ENCODE measurements at regions not wholly inside any gene's neighbourhood (a gene's known extent, or its start where the extent isn't known, plus 50 kb on each side); places are given as distances from the start of the nearest gene placed in this dataset.

- DNase-seq: no peak
Measured at GRCh38 chr5:6806668-6807067, 93.4 kb downstream of the TENT4A start.

DNA sequence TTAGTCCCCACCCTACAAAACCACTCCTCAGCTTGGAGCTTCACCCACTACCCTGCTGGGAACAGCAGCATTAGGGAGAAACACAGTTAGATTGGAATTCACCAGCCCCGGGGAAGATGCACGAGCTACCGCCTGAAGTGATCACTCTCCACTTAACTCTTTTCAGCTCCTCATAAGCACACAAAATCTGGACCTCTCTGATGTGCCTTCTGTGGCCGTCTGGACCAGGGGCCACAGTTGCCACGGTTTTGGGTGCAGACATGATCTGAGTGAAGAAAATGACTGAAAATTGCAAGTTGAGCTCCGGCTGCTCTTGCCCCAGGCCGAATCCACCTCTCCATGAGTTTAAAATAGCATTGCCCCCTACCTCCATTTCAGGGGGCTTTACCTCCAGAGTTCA lies 95.2 kb downstream of the TENT4A start:
- no peak for DNase-seq

DNA sequence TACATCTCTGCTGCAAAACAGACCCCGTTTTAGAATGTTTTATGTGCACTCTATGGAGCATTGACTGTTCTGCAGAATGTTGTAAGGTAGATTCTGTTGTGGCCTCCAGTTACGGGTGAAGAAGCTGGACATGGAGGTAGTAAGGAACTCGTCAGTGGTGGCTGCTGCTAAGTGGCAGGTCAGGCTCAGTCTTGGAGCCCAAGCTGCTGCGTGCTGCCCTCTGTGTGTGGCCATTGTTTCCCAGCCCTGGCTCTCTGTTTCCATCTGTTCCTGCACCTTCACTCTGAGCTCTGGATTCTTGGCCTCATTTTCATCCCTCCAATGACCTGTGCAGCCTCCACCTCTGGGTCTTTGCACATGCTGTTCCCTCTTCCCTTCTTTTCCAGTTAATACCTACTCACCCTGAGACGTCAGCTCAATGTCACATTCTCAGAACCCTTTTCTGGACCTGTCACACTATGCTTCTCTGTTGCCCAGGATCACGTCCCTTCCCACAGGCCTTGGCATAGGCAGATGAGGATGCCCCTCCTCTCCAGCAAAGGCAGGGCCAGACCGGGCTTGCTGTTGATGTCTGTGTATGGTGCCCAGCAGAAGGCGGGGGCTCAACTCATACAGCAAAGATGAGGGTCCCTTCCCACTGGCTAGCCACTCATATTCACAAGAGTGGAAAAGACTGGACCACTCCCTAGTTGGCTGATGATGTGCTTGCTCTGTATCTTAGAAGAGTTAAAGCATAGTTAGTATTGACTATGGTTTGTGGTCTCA lies 97.6 kb downstream of the TENT4A start:
- no peak for DNase-seq

- no peak for DNase-seq
Measured at GRCh38 chr5:6812091-6812490, 98.9 kb downstream of the TENT4A start.

GRCh38 chr5:6812800-6813731 lies 99.8 kb downstream of the TENT4A start:
- DNase-seq: peak; percentile 7

- no peak for DNase-seq
Measured at GRCh38 chr5:6814816-6815215, 101.6 kb downstream of the TENT4A start.

- no peak for DNase-seq
Measured at GRCh38 chr5:6818594-6819511, 105.6 kb downstream of the TENT4A start.

GRCh38 chr5:6819521-6819920 lies 106.3 kb downstream of the TENT4A start:
- no peak for DNase-seq

- DNase-seq: peak; percentile 58
Measured at GRCh38 chr5:6820851-6821479, 107.7 kb downstream of the TENT4A start.

- DNase-seq: no peak
Measured at GRCh38 chr5:6822068-6822467, 108.8 kb downstream of the TENT4A start.

DNA sequence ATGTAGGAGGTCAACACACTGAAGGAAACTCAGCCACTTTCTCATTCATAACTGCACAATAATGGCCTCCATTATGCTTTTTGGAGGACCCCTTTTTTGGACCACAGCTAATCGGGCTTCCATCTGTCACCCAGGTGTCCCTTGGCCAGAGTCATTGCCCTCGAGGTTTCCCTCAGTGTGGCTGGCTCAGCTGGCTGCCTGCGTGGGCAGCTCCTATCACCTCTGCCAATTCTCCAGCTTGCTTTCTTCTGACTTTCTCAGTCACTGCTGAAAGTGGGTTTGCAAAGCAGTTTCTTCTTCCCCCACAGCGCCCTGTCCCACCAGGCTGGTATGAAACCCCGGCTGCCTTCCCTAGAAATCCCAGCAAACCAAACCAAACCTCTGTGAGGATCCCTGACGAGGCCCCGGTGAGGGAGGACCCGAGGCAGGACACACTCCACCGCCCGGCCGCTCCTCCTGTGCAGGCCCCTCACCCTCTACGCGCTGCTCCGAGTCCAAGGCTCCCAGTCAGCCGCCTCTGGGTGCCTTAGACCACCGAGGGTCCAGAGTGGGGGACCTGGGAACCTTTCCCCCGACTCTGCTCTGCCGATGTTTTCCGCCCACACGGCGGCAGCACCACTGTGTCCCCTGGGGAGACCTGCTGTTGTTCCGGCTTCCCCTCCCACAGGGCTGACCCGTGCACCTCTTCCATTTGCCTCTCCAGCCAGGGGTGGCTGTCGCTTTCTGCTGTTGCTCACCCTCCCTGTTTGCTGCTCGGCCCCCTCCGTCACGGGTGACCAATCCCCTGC lies 109.5 kb downstream of the TENT4A start:
- DNase-seq: no peak

GRCh38 chr5:6823996-6824395 lies 110.8 kb downstream of the TENT4A start:
- no peak for DNase-seq

GRCh38 chr5:6825678-6826244 lies 112.5 kb downstream of the TENT4A start:
- DNase-seq: no peak

- no peak for DNase-seq
Measured at GRCh38 chr5:6826756-6827155, 113.5 kb downstream of the TENT4A start.

DNA sequence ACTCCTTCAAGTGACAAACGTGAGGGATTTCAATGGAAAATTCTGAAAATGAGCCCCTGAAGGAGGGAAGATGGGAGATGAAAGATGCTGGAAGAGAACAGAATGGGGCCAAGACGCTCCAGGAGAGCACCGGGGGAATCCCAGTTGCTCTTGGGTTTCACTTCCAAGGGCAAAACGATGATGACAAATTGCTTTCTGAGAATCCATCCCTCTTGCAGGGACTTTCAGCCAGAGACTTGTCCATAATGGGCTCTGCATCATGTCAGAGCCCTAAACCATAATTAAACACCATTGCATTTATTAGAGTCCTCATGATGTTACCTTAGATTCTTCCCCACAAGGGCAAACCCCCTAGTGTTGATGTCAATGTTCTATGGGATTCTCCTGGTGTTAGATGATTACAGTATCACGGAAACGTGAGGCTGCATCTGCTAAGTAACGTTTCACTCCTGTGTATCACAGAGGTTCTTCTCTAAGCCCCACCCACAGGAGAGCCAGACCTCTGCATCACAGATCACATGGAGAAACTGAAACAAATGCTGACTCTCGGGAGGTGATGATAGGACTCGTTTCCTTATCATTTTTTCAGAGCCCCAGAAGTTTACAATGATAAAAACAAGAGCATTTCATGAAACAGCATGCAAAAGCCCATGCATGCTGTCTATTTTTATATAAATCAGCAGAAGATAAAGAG lies 114.4 kb downstream of the TENT4A start:
- DNase-seq: peak; percentile 85

DNA sequence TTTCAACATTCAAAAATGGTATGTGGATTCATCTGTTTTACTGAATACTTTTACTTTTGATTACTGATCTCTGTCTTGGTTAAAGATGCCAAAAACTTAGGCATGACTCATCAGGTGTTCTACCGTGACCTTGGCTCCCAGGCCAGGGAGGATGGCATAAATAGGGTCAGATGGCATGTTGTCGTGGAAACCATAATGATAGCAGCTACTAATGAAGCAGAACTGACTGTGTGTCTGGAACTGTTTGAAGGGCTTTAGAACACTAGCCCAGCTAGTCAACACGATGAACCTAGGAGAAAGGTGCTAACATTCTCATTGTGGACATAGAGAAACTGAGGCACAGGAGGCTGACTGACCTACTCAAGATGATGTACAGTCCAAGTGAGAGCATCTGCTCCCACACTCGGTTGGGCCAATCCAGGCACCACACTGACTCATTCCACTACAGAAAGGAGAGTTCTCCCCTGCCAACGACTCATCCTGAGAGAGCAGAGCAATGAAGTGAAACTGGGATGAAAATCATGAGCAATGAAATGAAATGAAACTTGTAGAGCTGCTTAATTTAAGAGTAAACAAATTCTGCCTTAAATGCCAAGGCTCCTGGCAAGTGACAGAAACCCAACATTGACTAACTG lies 116.0 kb downstream of the TENT4A start:
- no peak for DNase-seq

DNA sequence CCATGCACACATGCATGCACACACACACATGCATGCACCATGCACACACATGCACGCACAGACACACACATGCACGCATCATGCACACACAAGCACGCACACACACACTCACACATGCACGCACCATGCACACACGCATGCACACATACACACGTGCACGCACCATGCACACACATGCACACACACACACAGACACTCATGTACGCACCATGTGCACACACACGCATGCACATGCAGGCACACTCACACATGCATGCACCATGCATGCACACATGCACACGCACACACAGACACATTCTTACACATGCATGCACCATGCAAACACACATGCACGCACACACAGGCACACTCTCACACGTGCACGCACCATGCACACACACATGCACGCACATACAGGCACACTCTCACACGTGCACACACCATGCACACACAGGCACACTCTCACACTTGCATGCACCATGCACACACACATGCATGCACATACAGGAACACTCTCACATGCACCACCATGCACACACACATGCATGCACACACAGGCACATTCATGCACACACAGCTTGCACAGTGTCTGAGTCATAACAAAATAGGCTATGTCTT lies 117.5 kb downstream of the TENT4A start:
- DNase-seq: no peak

DNA sequence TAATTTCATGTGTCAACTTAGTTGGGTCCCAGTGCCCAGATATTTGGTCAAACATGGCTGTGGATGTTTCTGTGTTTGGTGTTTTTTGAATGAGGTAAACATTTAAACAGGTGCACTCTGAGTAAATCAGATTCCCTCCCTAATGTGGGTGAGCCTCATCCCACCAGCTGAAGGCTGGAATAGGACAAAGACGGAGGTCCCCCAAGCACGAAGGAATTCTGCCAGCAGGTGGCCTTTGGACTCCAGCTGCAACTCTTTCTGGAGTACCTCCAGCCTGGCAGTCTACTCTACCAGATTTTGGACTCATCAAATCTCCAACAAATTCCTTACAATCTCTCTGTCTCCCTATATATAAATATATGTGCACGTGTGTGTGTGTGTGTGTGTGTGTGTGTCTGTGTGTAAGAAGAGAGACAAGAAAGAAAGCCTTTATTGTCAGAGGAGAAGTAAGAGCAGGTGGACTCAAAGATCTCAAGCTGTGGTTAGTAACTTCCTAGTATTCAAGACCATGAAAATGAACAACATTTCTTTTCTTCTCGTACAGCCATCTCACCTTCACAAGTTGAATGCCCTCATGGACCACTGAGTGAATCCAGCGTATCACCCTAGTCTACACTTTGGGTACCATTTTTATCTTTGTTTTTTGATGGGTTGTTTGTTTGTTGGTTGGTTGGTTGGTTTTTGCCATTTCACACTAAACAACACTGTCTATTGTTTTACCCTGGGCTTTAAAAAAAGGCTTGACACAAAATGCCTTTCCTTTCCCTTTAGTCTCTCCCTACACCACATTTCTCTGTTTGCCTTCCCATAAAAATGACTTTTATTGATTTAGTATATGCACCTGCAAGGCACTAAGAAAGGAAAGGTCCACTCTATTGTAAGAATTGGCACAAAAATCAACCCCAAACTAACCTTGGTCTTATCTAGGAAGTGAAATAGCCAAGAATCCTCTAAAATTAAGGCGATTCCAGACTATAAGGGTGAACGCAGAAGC lies 118.7 kb downstream of the TENT4A start:
- DNase-seq: no peak
